Chondrocyte (in vitro differentiated cells): ENCODE measurements at regions not wholly inside any gene's neighbourhood (a gene's known extent, or its start where the extent isn't known, plus 50 kb on each side); places are given as distances from the start of the nearest gene placed in this dataset.

Source experiments
- DNase-seq: peaks from one replicate; pipeline ENCODE4 v3.0.0; 2021; ENCODE audit warnings: mixed read lengths, low spot score
- H3K27ac Mint-ChIP-seq: one replicate; pipeline ENCODE4 v1.8.0; 2021; ENCODE audit warnings: mild to moderate bottlenecking, moderate library complexity, mixed read lengths; ENCODE audit not compliant: unreplicated experiment
- H3K27me3 Mint-ChIP-seq: 2 replicates; pipeline ENCODE4 v1.8.0; 2021; ENCODE audit warnings: low read depth, mixed read lengths
- H3K36me3 Mint-ChIP-seq: 2 replicates; pipeline ENCODE4 v1.8.0; 2021; ENCODE audit warnings: low read depth, mixed read lengths
- H3K4me1 Mint-ChIP-seq: 2 replicates; pipeline ENCODE4 v1.8.0; 2021; ENCODE audit warnings: low read depth, mild to moderate bottlenecking, mixed read lengths
- H3K4me3 Mint-ChIP-seq: one replicate; pipeline ENCODE4 v1.8.0; 2021; ENCODE audit warnings: mild to moderate bottlenecking, moderate library complexity, mixed read lengths; ENCODE audit not compliant: unreplicated experiment
- H3K9me3 Mint-ChIP-seq: 2 replicates; pipeline ENCODE4 v1.8.0; 2021; ENCODE audit warnings: low read depth, mixed read lengths
- TF ChIP-seq, protein P1 (sequence below): fragments of 200-600 bp; sonication (generic); IDR thresholded peaks from 2 replicates; pipeline ENCODE4 v1.5.0; 2021; ENCODE audit warnings: antibody characterized with exemption, mild to moderate bottlenecking, moderate library complexity

DNA sequence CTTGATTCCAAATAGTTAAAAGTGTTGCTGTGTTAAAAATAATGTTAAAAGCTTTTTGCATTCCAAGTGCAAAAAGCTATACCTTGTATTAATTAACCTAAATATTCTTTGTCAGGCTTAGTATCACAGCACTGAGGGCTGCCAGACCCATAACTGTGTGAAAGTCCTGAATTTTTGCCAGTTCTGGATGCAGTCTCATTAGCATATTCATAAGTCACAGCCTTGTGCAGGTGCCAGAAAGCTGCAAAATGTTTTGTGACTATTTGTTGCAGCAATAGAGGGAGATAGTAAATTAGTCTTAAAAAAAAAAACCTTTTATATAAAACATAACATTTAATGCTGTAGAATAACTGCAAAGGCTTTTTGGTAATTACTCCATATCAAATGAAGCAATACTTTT, 56.6 kb downstream of the SLITRK1 start:
- Mint-ChIP-seq H3K4me3 (no peak overlapping the region), H3K4me1 (peaks cover 6% of the 10 kb centered on the region), H3K27ac (no peak overlapping the region), H3K9me3 (no peaks in the 10 kb centered on the region), H3K36me3 (no peaks in the 10 kb centered on the region), H3K27me3 (no peaks in the 10 kb centered on the region)
- TF ChIP-seq, protein P1, sequence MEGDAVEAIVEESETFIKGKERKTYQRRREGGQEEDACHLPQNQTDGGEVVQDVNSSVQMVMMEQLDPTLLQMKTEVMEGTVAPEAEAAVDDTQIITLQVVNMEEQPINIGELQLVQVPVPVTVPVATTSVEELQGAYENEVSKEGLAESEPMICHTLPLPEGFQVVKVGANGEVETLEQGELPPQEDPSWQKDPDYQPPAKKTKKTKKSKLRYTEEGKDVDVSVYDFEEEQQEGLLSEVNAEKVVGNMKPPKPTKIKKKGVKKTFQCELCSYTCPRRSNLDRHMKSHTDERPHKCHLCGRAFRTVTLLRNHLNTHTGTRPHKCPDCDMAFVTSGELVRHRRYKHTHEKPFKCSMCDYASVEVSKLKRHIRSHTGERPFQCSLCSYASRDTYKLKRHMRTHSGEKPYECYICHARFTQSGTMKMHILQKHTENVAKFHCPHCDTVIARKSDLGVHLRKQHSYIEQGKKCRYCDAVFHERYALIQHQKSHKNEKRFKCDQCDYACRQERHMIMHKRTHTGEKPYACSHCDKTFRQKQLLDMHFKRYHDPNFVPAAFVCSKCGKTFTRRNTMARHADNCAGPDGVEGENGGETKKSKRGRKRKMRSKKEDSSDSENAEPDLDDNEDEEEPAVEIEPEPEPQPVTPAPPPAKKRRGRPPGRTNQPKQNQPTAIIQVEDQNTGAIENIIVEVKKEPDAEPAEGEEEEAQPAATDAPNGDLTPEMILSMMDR, result no peak
- DNase-seq, result no peak

DNA sequence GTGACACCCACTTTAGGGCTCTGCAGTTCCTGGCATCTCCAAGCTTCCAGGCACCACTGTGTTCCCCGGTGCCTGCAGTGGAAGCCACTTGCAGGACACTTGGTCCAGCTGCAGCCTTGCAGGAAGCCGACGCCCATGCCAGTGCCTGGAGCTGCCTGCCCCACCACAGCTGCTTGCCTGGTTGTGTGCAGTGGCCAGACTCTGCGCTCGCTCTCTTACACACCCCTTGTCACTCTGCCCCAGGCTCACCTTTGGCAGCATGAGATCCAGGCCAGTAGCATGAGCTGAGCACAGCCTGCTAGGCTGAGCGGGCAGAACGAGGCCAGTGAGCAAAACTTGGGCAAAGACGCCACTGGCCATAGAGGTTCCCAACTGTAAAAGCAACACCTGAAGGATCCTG, 57.7 kb downstream of the SLITRK1 start:
- TF ChIP-seq, protein P1, result no peak
- Mint-ChIP-seq H3K36me3 (no peaks in the 10 kb centered on the region), H3K27me3 (no peaks in the 10 kb centered on the region), H3K4me3 (no peak overlapping the region), H3K27ac (no peak overlapping the region), H3K4me1 (peaks cover 3% of the 10 kb centered on the region), H3K9me3 (no peaks in the 10 kb centered on the region)
- DNase-seq, result no peak

DNA sequence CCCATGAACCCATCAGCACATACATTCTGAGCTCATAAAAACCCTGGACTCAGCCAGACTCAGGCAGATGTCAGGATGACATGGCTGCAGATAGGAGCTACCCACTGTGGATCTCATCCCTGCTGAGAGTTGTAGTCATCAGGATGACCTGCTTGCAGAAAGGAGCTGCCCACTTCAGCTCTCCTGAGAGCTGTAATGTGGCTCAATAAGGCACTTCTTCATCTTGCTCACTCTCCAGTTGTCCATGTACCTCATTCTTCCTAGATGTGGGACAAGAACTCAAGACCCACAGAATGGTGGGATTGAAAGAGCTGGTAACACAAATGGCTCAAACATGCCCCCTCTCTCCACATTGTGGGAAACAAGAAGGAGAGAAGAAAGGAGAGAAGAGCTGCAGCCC, 58.2 kb downstream of the SLITRK1 start:
- no peaks in the 10 kb centered on the region for H3K36me3 Mint-ChIP-seq
- DNase-seq, result no peak
- TF ChIP-seq, protein P1, result no peak
- H3K4me3 Mint-ChIP-seq, result no peak overlapping the region
- no peak overlapping the region for H3K27ac Mint-ChIP-seq
- H3K27me3 Mint-ChIP-seq, result no peaks in the 10 kb centered on the region
- H3K9me3 Mint-ChIP-seq, result no peaks in the 10 kb centered on the region
- H3K4me1 Mint-ChIP-seq, result peaks cover 7% of the 10 kb centered on the region

DNA sequence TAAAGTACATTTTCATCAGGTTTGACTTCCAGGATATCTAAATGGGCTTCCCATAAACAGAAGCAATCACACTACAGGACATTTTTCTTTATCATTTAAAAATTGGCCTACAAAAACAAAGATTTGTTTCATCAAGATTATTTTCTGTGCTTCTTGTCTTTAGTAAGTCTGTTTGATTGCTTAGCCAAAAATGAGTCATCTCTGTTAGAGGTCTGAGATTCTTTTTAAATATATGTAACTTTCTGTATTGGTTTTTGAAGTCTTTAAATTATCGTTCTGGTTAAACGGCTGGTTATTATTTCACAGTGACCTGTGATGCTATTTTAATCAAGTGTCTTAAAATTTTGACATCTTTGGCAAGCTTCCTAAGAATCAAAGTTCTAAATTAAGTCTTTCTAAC, 62.7 kb downstream of the SLITRK1 start:
- TF ChIP-seq, protein P1, result no peak
- H3K4me3 Mint-ChIP-seq, result no peak overlapping the region
- H3K4me1 Mint-ChIP-seq, result peaks cover 9% of the 10 kb centered on the region
- H3K27ac Mint-ChIP-seq, result peak overlapping the region; percentile 46
- H3K27me3 Mint-ChIP-seq, result no peaks in the 10 kb centered on the region
- no peaks in the 10 kb centered on the region for H3K36me3 Mint-ChIP-seq
- H3K9me3 Mint-ChIP-seq, result no peaks in the 10 kb centered on the region
- DNase-seq, result no peak

DNA sequence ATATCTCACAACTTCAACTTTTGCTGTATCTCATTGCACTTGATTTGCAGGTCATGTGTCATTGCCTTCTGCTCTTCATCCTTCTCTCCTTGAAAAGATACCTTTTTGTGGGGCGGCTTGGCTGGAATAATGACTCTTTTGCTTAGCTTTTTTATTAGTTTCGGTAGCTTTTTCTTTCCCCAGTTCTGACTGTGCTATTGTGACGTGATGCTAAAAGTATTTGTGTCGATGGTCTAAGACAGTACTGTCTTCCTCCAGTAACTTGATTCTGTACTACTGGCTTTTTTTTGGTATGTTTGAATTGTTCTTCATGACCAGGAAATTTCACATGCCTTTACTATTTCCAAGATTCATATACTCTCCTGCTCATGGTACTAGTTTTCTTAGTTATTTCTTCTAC, 63.1 kb downstream of the SLITRK1 start:
- peak overlapping the region; percentile 46 for H3K27ac Mint-ChIP-seq
- H3K36me3 Mint-ChIP-seq, result no peaks in the 10 kb centered on the region
- no peak for DNase-seq
- no peak overlapping the region for H3K4me3 Mint-ChIP-seq
- no peaks in the 10 kb centered on the region for H3K9me3 Mint-ChIP-seq
- TF ChIP-seq, protein P1, result no peak
- H3K4me1 Mint-ChIP-seq, result peaks cover 9% of the 10 kb centered on the region
- H3K27me3 Mint-ChIP-seq, result no peaks in the 10 kb centered on the region
